Liver (tissue), 8 donors: ENCODE measurements at regions not wholly inside any gene's neighbourhood (a gene's known extent, or its start where the extent isn't known, plus 50 kb on each side); places are given as distances from the start of the nearest gene placed in this dataset.

Experiments
- DNase-seq: peaks from one replicate; pipeline ENCODE4 v3.0.0-alpha.2; 2017; ENCODE audit warnings: low spot score
- H3K27ac ChIP-seq, 2 donors: one replicate each; pipeline ENCODE4 v1.7.0; 2013; ENCODE audit warnings: inconsistent platforms in 2 of 2, low read length in 2 of 2, control low read depth in 1 of 2, low read depth in 1 of 2, mild to moderate bottlenecking in 1 of 2
- H3K27me3 ChIP-seq, 4 donors: one replicate each; pipeline versions ENCODE4 v1.6.1 to v1.7.0; 2013; ENCODE audit warnings: low read length in 3 of 4, inconsistent platforms in 1 of 4, mild to moderate bottlenecking in 1 of 4, moderate library complexity in 1 of 4; ENCODE audit not compliant: control insufficient read depth in 4 of 4, insufficient read depth in 4 of 4
- H3K36me3 ChIP-seq, 4 donors: one replicate each; pipeline versions ENCODE4 v1.6.1 to v1.7.0; 2013; ENCODE audit warnings: low read length in 3 of 4, mild to moderate bottlenecking in 3 of 4, low read depth in 1 of 4, moderate library complexity in 1 of 4; ENCODE audit not compliant: control insufficient read depth in 4 of 4, insufficient read depth in 3 of 4
- H3K4me1 ChIP-seq, 4 donors: one replicate each; pipeline versions ENCODE4 v1.6.1 to v1.7.0; 2013; ENCODE audit warnings: low read length in 3 of 4, mild to moderate bottlenecking in 3 of 4, moderate library complexity in 1 of 4; ENCODE audit not compliant: control insufficient read depth in 4 of 4, insufficient read depth in 4 of 4
- H3K4me3 ChIP-seq, 3 donors: one replicate each; pipeline versions ENCODE4 v1.6.1 to v1.7.0; 2013; ENCODE audit warnings: low read length in 3 of 3, control low read depth in 1 of 3, low read depth in 1 of 3, mild to moderate bottlenecking in 1 of 3
- H3K9ac ChIP-seq, 2 donors: one replicate each; pipeline ENCODE4 v1.7.0; 2013; ENCODE audit warnings: low read length in 2 of 2, mild to moderate bottlenecking in 2 of 2, moderate library complexity in 2 of 2, control low read depth in 1 of 2, low read depth in 1 of 2
- H3K9me3 ChIP-seq, 4 donors: one replicate each; pipeline versions ENCODE4 v1.6.1 to v1.7.0; 2013; ENCODE audit warnings: low read length in 3 of 4; ENCODE audit not compliant: control insufficient read depth in 4 of 4
- EGR1 ChIP-seq, 2 donors: IDR thresholded peaks; 2 replicates each; pipeline ENCODE4 v1.6.1; 2016 to 2018; ENCODE audit warnings: antibody characterized with exemption in 2 of 2, low read depth in 2 of 2
- FOXA1 ChIP-seq: IDR thresholded peaks from 2 replicates; pipeline ENCODE4 v1.6.1; 2016; ENCODE audit warnings: antibody characterized with exemption
- FOXA2 ChIP-seq: IDR thresholded peaks from 2 replicates; pipeline ENCODE4 v1.6.1; 2016; ENCODE audit warnings: antibody characterized with exemption
- GABPA ChIP-seq, 2 donors: IDR thresholded peaks in 1 of 2; conservative IDR thresholded peaks in 1 of 2; 2 replicates each; pipeline ENCODE4 v1.6.1; 2016; ENCODE audit warnings: antibody characterized with exemption in 2 of 2, mild to moderate bottlenecking in 1 of 2, moderate library complexity in 1 of 2
- HNF4A ChIP-seq, 2 donors: conservative IDR thresholded peaks; 2 replicates each; pipeline ENCODE4 v1.6.1; 2016; ENCODE audit warnings: antibody characterized with exemption in 2 of 2, mild to moderate bottlenecking in 2 of 2
- HNF4G ChIP-seq: IDR thresholded peaks from 2 replicates; pipeline ENCODE4 v1.6.1; 2016; ENCODE audit warnings: antibody characterized with exemption
- JUND ChIP-seq, 2 donors: IDR thresholded peaks; 2 replicates each; pipeline ENCODE4 v1.6.1; 2016; ENCODE audit warnings: antibody characterized with exemption in 2 of 2
- NR2F2 ChIP-seq: IDR thresholded peaks from 2 replicates; pipeline ENCODE4 v1.6.1; 2016; ENCODE audit warnings: antibody characterized with exemption
- RAD21 ChIP-seq, 2 donors: IDR thresholded peaks; 2 replicates each; pipeline ENCODE4 v1.6.1; 2016; ENCODE audit warnings: antibody characterized with exemption in 2 of 2, mild to moderate bottlenecking in 2 of 2
- RXRA ChIP-seq, 2 donors: IDR thresholded peaks; 2 replicates each; pipeline ENCODE4 v1.6.1; 2017 to 2018; ENCODE audit warnings: antibody characterized with exemption in 2 of 2, mild to moderate bottlenecking in 1 of 2
- SP1 ChIP-seq: IDR thresholded peaks from 2 replicates; pipeline ENCODE4 v1.6.1; 2018; ENCODE audit warnings: antibody characterized with exemption, mild to moderate bottlenecking
- TAF1 ChIP-seq: conservative IDR thresholded peaks from 2 replicates; pipeline ENCODE4 v1.6.1; 2016; ENCODE audit warnings: antibody characterized with exemption, mild to moderate bottlenecking
- YY1 ChIP-seq: IDR thresholded peaks from 2 replicates; pipeline ENCODE4 v1.6.1; 2016; ENCODE audit warnings: antibody characterized with exemption, mild to moderate bottlenecking
- WGBS: extraction: QIAGEN DNeasy Blood & Tissue Kit; methylation state at CpG from one replicate; pipeline ENCODE4 v1.1.7; 2013; 5-methylcytosine and 5-hydroxymethylcytosine counted together
- TF ChIP-seq, protein P1 (sequence below): IDR thresholded peaks from 2 replicates; pipeline ENCODE4 v1.6.1; 2016; ENCODE audit warnings: antibody characterized with exemption
- TF ChIP-seq, protein P2 (sequence below): IDR thresholded peaks from 2 replicates; pipeline ENCODE4 v1.6.1; 2016; ENCODE audit warnings: antibody characterized with exemption
- TF ChIP-seq, protein P3 (sequence below): IDR thresholded peaks from 2 replicates; pipeline ENCODE4 v1.6.1; 2016; ENCODE audit warnings: antibody characterized with exemption
- TF ChIP-seq, protein P4 (sequence below): IDR thresholded peaks from 2 replicates; pipeline ENCODE4 v1.6.1; 2016; ENCODE audit warnings: antibody characterized with exemption, mild to moderate bottlenecking
- TF ChIP-seq, protein P5 (sequence below): fragments of 150-350 bp; IDR thresholded peaks from 2 replicates; pipeline ENCODE4 v1.5.1; 2017; ENCODE audit warnings: improper control_type of control experiment, low read depth, low read length; ENCODE audit not compliant: missing input control
- donor health status: healthy.
- donor health status: healthy.
- donor health status: healthy.
- donor health status: healthy.
- donor health status: healthy.

DNA sequence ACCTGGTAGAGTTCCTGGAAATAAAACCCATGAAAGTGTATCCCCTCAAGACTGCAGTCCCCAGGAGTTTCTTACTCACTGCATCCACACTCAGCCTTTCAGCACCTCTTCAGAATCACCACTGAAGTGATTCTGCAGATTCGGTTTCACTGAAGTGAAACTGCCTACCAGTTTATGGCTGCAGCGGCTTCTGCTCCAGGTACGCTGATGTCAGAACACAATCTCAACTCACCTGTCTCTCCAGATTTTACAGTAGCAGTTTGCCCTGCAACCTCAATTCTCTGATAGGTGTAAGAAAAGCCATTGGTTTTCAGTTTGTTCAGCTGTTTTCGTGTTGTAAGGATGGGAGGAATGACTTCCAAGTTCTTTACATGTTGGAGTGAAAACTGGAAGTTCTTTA lies 124.8 kb downstream of the TSN start (continued):
- TF ChIP-seq, protein P1, sequence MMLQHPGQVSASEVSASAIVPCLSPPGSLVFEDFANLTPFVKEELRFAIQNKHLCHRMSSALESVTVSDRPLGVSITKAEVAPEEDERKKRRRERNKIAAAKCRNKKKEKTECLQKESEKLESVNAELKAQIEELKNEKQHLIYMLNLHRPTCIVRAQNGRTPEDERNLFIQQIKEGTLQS: no peak
- no peak for TF ChIP-seq RAD21 (IDR thresholded peaks at IDR 0.05)

DNA sequence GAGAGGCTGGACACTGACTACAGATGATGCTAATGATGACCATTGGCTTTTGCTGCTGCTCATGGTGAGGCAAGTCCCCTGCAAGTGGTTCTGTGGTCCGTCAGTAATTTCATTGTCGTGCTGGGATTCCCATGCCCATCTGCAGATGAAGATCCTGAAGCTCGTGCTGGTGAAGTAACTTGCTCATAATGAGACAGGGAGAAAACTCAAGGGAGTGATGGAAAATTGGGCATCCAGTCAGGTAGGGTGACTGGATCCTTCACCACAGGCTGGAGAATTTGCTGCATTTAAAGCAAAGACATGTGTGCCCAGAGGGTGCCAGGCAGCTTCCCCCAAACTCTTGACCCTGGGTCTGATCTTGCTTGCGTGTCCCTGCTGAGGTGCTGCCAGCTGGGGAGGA lies 125.6 kb downstream of the TSN start:
- 85% methylated on average over 4 of the region's 4 CpGs for WGBS
- no peaks in the 10 kb centered on the region for H3K4me1 ChIP-seq
- no peak for DNase-seq
- H3K9me3 ChIP-seq: no peaks in the 10 kb centered on the region
- no peak overlapping the region for H3K4me3 ChIP-seq
- H3K27ac ChIP-seq: no peak overlapping the region
- no peak for TF ChIP-seq YY1
- TF ChIP-seq, protein P2, sequence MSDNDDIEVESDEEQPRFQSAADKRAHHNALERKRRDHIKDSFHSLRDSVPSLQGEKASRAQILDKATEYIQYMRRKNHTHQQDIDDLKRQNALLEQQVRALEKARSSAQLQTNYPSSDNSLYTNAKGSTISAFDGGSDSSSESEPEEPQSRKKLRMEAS: no peak
- no peak for TF ChIP-seq FOXA2
- TF ChIP-seq, protein P1: no peak
- TF ChIP-seq HNF4G: no peak
- TF ChIP-seq, protein P3, sequence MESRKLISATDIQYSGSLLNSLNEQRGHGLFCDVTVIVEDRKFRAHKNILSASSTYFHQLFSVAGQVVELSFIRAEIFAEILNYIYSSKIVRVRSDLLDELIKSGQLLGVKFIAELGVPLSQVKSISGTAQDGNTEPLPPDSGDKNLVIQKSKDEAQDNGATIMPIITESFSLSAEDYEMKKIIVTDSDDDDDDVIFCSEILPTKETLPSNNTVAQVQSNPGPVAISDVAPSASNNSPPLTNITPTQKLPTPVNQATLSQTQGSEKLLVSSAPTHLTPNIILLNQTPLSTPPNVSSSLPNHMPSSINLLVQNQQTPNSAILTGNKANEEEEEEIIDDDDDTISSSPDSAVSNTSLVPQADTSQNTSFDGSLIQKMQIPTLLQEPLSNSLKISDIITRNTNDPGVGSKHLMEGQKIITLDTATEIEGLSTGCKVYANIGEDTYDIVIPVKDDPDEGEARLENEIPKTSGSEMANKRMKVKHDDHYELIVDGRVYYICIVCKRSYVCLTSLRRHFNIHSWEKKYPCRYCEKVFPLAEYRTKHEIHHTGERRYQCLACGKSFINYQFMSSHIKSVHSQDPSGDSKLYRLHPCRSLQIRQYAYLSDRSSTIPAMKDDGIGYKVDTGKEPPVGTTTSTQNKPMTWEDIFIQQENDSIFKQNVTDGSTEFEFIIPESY: no peak
- no peak for TF ChIP-seq EGR1 (IDR thresholded peaks at IDR 0.05; ENCODE audit: low read depth in 2 of 2)
- TF ChIP-seq, protein P4, sequence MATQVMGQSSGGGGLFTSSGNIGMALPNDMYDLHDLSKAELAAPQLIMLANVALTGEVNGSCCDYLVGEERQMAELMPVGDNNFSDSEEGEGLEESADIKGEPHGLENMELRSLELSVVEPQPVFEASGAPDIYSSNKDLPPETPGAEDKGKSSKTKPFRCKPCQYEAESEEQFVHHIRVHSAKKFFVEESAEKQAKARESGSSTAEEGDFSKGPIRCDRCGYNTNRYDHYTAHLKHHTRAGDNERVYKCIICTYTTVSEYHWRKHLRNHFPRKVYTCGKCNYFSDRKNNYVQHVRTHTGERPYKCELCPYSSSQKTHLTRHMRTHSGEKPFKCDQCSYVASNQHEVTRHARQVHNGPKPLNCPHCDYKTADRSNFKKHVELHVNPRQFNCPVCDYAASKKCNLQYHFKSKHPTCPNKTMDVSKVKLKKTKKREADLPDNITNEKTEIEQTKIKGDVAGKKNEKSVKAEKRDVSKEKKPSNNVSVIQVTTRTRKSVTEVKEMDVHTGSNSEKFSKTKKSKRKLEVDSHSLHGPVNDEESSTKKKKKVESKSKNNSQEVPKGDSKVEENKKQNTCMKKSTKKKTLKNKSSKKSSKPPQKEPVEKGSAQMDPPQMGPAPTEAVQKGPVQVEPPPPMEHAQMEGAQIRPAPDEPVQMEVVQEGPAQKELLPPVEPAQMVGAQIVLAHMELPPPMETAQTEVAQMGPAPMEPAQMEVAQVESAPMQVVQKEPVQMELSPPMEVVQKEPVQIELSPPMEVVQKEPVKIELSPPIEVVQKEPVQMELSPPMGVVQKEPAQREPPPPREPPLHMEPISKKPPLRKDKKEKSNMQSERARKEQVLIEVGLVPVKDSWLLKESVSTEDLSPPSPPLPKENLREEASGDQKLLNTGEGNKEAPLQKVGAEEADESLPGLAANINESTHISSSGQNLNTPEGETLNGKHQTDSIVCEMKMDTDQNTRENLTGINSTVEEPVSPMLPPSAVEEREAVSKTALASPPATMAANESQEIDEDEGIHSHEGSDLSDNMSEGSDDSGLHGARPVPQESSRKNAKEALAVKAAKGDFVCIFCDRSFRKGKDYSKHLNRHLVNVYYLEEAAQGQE: no peak
- TF ChIP-seq, protein P5, sequence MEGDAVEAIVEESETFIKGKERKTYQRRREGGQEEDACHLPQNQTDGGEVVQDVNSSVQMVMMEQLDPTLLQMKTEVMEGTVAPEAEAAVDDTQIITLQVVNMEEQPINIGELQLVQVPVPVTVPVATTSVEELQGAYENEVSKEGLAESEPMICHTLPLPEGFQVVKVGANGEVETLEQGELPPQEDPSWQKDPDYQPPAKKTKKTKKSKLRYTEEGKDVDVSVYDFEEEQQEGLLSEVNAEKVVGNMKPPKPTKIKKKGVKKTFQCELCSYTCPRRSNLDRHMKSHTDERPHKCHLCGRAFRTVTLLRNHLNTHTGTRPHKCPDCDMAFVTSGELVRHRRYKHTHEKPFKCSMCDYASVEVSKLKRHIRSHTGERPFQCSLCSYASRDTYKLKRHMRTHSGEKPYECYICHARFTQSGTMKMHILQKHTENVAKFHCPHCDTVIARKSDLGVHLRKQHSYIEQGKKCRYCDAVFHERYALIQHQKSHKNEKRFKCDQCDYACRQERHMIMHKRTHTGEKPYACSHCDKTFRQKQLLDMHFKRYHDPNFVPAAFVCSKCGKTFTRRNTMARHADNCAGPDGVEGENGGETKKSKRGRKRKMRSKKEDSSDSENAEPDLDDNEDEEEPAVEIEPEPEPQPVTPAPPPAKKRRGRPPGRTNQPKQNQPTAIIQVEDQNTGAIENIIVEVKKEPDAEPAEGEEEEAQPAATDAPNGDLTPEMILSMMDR: no peak
- TF ChIP-seq RXRA (IDR thresholded peaks at IDR 0.05): no peak
- no peak for TF ChIP-seq TAF1
- no peak for TF ChIP-seq JUND (IDR thresholded peaks at IDR 0.05)
- no peak for TF ChIP-seq NR2F2
- no peak for TF ChIP-seq GABPA (IDR thresholded peaks at IDR 0.05 in 1 of 2, conservative IDR thresholded peaks at IDR 0.05 in 1 of 2)
- no peak for TF ChIP-seq RAD21 (IDR thresholded peaks at IDR 0.05)
- no peak for TF ChIP-seq HNF4A (conservative IDR thresholded peaks at IDR 0.05)
- TF ChIP-seq SP1: no peak
- no peak for TF ChIP-seq FOXA1
- H3K36me3 ChIP-seq: no peaks in the 10 kb centered on the region
- peaks cover 0 to 5% (median 0%) of the 10 kb centered on the region in 4 donors for H3K27me3 ChIP-seq
- H3K9ac ChIP-seq: no peak overlapping the region
